B cell (primary cell): ENCODE measurements at regions not wholly inside any gene's neighbourhood (a gene's known extent, or its start where the extent isn't known, plus 50 kb on each side); places are given as distances from the start of the nearest gene placed in this dataset.

Experiments
- ATAC-seq: fragments of 200-7000 bp; cut with Tn5 transposase; one replicate; pipeline ENCODE4 v1.10.0; 2021; ENCODE audit warnings: low read depth, mild to moderate bottlenecking, moderate number of reproducible peaks, moderate library complexity
- CTCF ChIA-PET: fragments of 350-600 bp; sonication (Branson Sonifier 250); formaldehyde crosslinking; loops from one replicate; lab custom pipeline; 2021; ENCODE audit warnings: antibody characterized with exemption, inconsistent platforms; lab: Charles Lee
- POLR2A ChIA-PET: fragments of 350-600 bp; sonication (Branson Sonifier 250); formaldehyde crosslinking; loops from one replicate; lab custom pipeline; 2021; ENCODE audit warnings: antibody characterized with exemption; lab: Charles Lee
- DNase-seq: peaks from one replicate; pipeline ENCODE4 v3.0.0; 2013
- H2AFZ ChIP-seq: 2 replicates; pipeline ENCODE4 v1.6.1; 2012; ENCODE audit warnings: mild to moderate bottlenecking, low read depth, low read length; ENCODE audit not compliant: insufficient read depth, poor library complexity, severe bottlenecking
- H3K27ac ChIP-seq, 2 donors: 1 replicate in 1 of 2; 2 replicates in 1 of 2; pipeline ENCODE4 v1.5.1; 2012 to 2013; ENCODE audit warnings: low read length in 2 of 2, mild to moderate bottlenecking in 2 of 2, moderate library complexity in 1 of 2
- H3K27me3 ChIP-seq, 4 experiments: fragments of 200-600 bp in 1 of 4; sonication (generic) in 1 of 4; replicated peaks in 1 of 4; 1 replicate in 2 of 4; 2 replicates in 2 of 4; pipeline versions ENCODE4 v1.6.1 to v1.7.0; 2013 to 2016; ENCODE audit warnings: low read length in 3 of 4, mild to moderate bottlenecking in 2 of 4, mixed read lengths in 1 of 4, moderate library complexity in 1 of 4; ENCODE audit not compliant: insufficient read depth in 4 of 4, control insufficient read depth in 3 of 4; ENCODE audit errors: control extremely low read depth in 1 of 4
- H3K36me3 ChIP-seq, 2 experiments: replicated peaks in 1 of 2; 1 replicate in 1 of 2; 2 replicates in 1 of 2; pipeline versions ENCODE4 v1.6.1 to v1.7.1; 2013; ENCODE audit warnings: low read length in 1 of 2; ENCODE audit not compliant: insufficient read depth in 2 of 2, control insufficient read depth in 1 of 2; ENCODE audit errors: control extremely low read depth in 1 of 2, extremely low read depth in 1 of 2
- H3K4me1 ChIP-seq, 2 donors: fragments of 200-600 bp in 1 of 2; sonication (generic) in 1 of 2; 1 replicate in 1 of 2; 2 replicates in 1 of 2; pipeline versions ENCODE4 v1.5.1 to v1.6.1; 2013 to 2017; ENCODE audit warnings: low read length in 2 of 2; ENCODE audit not compliant: control insufficient read depth in 2 of 2, insufficient read depth in 2 of 2
- H3K4me2 ChIP-seq: replicated peaks from 2 replicates; pipeline ENCODE3; 2012; ENCODE audit warnings: mild to moderate bottlenecking, low read depth, low read length; ENCODE audit not compliant: poor library complexity, severe bottlenecking
- H3K4me3 ChIP-seq, 5 experiments: fragments of 200-600 bp in 1 of 5; sonication (generic) in 1 of 5; 1 replicate in 3 of 5; 2 replicates in 2 of 5; pipeline versions ENCODE4 v1.5.1 to v1.7.0; 2011 to 2016; ENCODE audit warnings: low read length in 4 of 5, mild to moderate bottlenecking in 4 of 5, low read depth in 2 of 5, control low read depth in 1 of 5, moderate library complexity in 1 of 5; ENCODE audit not compliant: insufficient read depth in 1 of 5; ENCODE audit errors: control extremely low read depth in 1 of 5, extremely low read depth in 1 of 5
- H3K79me2 ChIP-seq: fragments of 200-600 bp; sonication (generic); one replicate; pipeline ENCODE4 v1.6.0; 2016; ENCODE audit warnings: low read length; ENCODE audit not compliant: control insufficient read depth, insufficient read depth
- H3K9ac ChIP-seq: fragments of 200-600 bp; sonication (generic); 2 replicates; pipeline ENCODE4 v1.6.1; 2017; ENCODE audit warnings: mild to moderate bottlenecking, low read length, moderate library complexity
- H3K9me3 ChIP-seq, 3 donors: one replicate each; pipeline versions ENCODE4 v1.6.1 to v1.7.1; 2013; ENCODE audit warnings: low read length in 2 of 3; ENCODE audit not compliant: control insufficient read depth in 2 of 3, insufficient read depth in 1 of 3; ENCODE audit errors: control extremely low read depth in 1 of 3
- H4K20me1 ChIP-seq: 2 replicates; pipeline ENCODE4 v1.6.0; 2012; ENCODE audit warnings: mild to moderate bottlenecking, low read length; ENCODE audit not compliant: insufficient read depth, control insufficient read depth, poor library complexity, severe bottlenecking
- H3K27ac Mint-ChIP-seq: one replicate; pipeline ENCODE4 v1.8.0; 2021; ENCODE audit warnings: mixed read lengths
- H3K27me3 Mint-ChIP-seq: one replicate; pipeline ENCODE4 v1.8.0; 2021; ENCODE audit warnings: mixed read lengths
- H3K4me1 Mint-ChIP-seq: one replicate; pipeline ENCODE4 v1.8.0; 2021; ENCODE audit warnings: mixed read lengths
- H3K4me3 Mint-ChIP-seq: one replicate; pipeline ENCODE4 v1.8.0; 2021; ENCODE audit warnings: mixed read lengths
- H3K9me3 Mint-ChIP-seq: one replicate; pipeline ENCODE4 v1.8.0; 2022; ENCODE audit warnings: mixed read lengths; ENCODE audit not compliant: insufficient read depth
- EZH2 ChIP-seq: IDR thresholded peaks from 2 replicates; pipeline ENCODE4 v1.6.1; 2012; ENCODE audit warnings: borderline replicate concordance, low read depth, mild to moderate bottlenecking, moderate library complexity, low read length; ENCODE audit not compliant: insufficient read depth, poor library complexity, severe bottlenecking
- WGBS: methylation state at CpG from one replicate; pipeline ENCODE4 v1.1.5; 2013; ENCODE audit warnings: missing lambda C conversion rate; ENCODE audit not compliant: insufficient coverage; 5-methylcytosine and 5-hydroxymethylcytosine counted together
- intact Hi-C: fragments of 100-400 bp; cut with micrococcal nuclease; formaldehyde crosslinking; loops from one replicate; pipeline ENCODE4 v1.10.0; 2022
- TF ChIP-seq, protein P1 (sequence below): fragments of 200-600 bp; IDR thresholded peaks from one replicate; pipeline ENCODE4 v1.8.0; 2022; ENCODE audit warnings: antibody characterized with exemption, mild to moderate bottlenecking

DNA sequence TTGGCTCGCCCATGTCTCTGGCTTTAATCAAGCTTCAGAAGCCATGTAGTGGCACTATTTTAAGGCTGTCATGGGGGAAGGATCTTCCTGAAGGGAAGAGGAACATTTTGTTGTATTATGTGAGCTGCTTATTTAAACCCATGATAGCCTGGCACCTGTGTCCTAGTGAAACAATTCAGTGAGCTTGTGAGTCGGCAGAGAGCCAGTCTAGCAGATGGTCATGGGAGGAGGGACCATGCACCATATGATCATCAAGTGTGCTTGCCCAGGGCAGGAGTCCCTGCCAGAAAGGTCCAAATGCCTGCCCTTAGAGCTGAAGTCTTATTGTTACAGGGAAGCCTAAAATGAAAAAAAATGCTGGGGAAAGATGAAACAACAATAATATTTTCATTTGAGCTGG lies 132.9 kb downstream of the PRDM13 start:
- H3K36me3 ChIP-seq = no peaks in the 10 kb centered on the region
- no peak overlapping the region for H3K9ac ChIP-seq
- no peak overlapping the region for H2AFZ ChIP-seq
- H3K4me1 ChIP-seq = no peaks in the 10 kb centered on the region
- no peaks in the 10 kb centered on the region for H3K79me2 ChIP-seq
- no peak overlapping the region for H3K4me2 ChIP-seq
- ATAC-seq (no peak), DNase-seq (no peak)
- no peaks in the 10 kb centered on the region for H3K9me3 ChIP-seq
- 83% methylated on average over 2 of the region's 2 CpGs for WGBS
- no peaks in the 10 kb centered on the region for H3K9me3 Mint-ChIP-seq
- H3K4me3 ChIP-seq = no peak overlapping the region
- H3K4me1 Mint-ChIP-seq = no peaks in the 10 kb centered on the region
- H3K4me3 Mint-ChIP-seq = no peak overlapping the region
- H4K20me1 ChIP-seq = no peaks in the 10 kb centered on the region
- no peak overlapping the region for H3K27ac Mint-ChIP-seq
- TF ChIP-seq, protein P1, sequence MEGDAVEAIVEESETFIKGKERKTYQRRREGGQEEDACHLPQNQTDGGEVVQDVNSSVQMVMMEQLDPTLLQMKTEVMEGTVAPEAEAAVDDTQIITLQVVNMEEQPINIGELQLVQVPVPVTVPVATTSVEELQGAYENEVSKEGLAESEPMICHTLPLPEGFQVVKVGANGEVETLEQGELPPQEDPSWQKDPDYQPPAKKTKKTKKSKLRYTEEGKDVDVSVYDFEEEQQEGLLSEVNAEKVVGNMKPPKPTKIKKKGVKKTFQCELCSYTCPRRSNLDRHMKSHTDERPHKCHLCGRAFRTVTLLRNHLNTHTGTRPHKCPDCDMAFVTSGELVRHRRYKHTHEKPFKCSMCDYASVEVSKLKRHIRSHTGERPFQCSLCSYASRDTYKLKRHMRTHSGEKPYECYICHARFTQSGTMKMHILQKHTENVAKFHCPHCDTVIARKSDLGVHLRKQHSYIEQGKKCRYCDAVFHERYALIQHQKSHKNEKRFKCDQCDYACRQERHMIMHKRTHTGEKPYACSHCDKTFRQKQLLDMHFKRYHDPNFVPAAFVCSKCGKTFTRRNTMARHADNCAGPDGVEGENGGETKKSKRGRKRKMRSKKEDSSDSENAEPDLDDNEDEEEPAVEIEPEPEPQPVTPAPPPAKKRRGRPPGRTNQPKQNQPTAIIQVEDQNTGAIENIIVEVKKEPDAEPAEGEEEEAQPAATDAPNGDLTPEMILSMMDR = no peak
- no peak for TF ChIP-seq EZH2
- POLR2A ChIA-PET = no interaction called here
- H3K27me3 ChIP-seq = peaks cover 0 to 24% (median 17%) of the 10 kb centered on the region in 4 experiments
- peaks cover 40% of the 10 kb centered on the region for H3K27me3 Mint-ChIP-seq
- no peak overlapping the region for H3K27ac ChIP-seq
- CTCF ChIA-PET = interaction anchor here (1.8 kb wide), 1 partner anchor 272 kb away, joined by 8 read pairs; no protein-coding TSS in a partner anchor
- intact Hi-C loops = no loop called here

DNA sequence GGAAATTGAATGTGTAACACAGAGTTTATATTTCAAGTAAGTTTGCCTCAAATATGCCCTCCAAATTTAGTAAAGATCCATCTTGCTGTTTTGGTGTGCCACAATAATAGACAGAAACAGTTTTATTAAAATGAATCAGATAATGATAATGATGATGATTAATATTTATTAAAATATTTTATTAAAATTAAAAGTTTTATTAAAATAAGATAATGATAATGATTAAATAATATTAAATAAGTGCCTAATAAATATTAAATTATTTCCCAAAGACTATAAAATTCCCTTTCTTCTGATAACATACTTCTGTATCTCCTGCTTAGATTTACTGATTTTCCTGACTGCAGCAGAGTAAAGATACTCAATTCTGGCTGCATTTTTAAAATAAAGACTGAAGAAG lies 134.5 kb downstream of the PRDM13 start:
- Histone ChIP-seq H3K27ac (no peak overlapping the region), H2AFZ (no peak overlapping the region), H3K9me3 (no peaks in the 10 kb centered on the region), H3K9ac (no peak overlapping the region), H3K4me1 (no peaks in the 10 kb centered on the region), H3K27me3 (peaks cover 0 to 24% (median 17%) of the 10 kb centered on the region in 4 experiments), H3K36me3 (no peaks in the 10 kb centered on the region), H4K20me1 (no peaks in the 10 kb centered on the region), H3K4me2 (no peak overlapping the region), H3K4me3 (no peak overlapping the region), H3K79me2 (no peaks in the 10 kb centered on the region)
- intact Hi-C loops = no loop called here
- POLR2A ChIA-PET = no interaction called here
- ATAC-seq (no peak), DNase-seq (no peak)
- Mint-ChIP-seq H3K27ac (no peak overlapping the region), H3K9me3 (no peaks in the 10 kb centered on the region), H3K27me3 (peaks cover 43% of the 10 kb centered on the region), H3K4me1 (no peaks in the 10 kb centered on the region), H3K4me3 (no peak overlapping the region)
- TF ChIP-seq EZH2 = no peak
- TF ChIP-seq, protein P1 = no peak
- CTCF ChIA-PET = no interaction called here
